HEK293T (cell line): ENCODE measurements at regions not wholly inside any gene's neighbourhood (a gene's known extent, or its start where the extent isn't known, plus 50 kb on each side); places are given as distances from the start of the nearest gene placed in this dataset.

Experiments
- ARNT ChIP-seq: fragments of 450-650 bp; IDR thresholded peaks from 2 replicates; pipeline ENCODE4 v1.6.1; 2017; ENCODE audit warnings: mild to moderate bottlenecking
- BHLHE40 ChIP-seq: fragments of 450-650 bp; IDR thresholded peaks from 2 replicates; pipeline ENCODE4 v1.6.1; 2016; ENCODE audit warnings: mild to moderate bottlenecking, moderate library complexity, borderline replicate concordance
- CTBP1 ChIP-seq: fragments of 450-650 bp; IDR thresholded peaks from 2 replicates; pipeline ENCODE4 v1.6.1; 2016; ENCODE audit warnings: borderline replicate concordance
- FOXA1 ChIP-seq: fragments of 450-650 bp; IDR thresholded peaks from 2 replicates; pipeline ENCODE4 v1.6.1; 2016; ENCODE audit warnings: mild to moderate bottlenecking
- FOXK2 ChIP-seq: fragments of 450-650 bp; IDR thresholded peaks from 2 replicates; pipeline ENCODE4 v1.6.1; 2016; ENCODE audit warnings: mild to moderate bottlenecking
- FOXM1 ChIP-seq: fragments of 450-650 bp; IDR thresholded peaks from 2 replicates; pipeline ENCODE4 v1.6.1; 2017; ENCODE audit warnings: mild to moderate bottlenecking, borderline replicate concordance
- HDGF ChIP-seq: fragments of 450-650 bp; IDR thresholded peaks from 2 replicates; pipeline ENCODE4 v1.6.1; 2017; ENCODE audit warnings: antibody characterized with exemption, borderline replicate concordance
- L3MBTL2 ChIP-seq: fragments of 450-650 bp; conservative IDR thresholded peaks from 2 replicates; pipeline ENCODE4 v1.6.1; 2016; ENCODE audit warnings: mild to moderate bottlenecking
- LEF1 ChIP-seq: fragments of 450-650 bp; IDR thresholded peaks from 2 replicates; pipeline ENCODE4 v1.6.1; 2017; ENCODE audit warnings: mild to moderate bottlenecking, borderline replicate concordance
- SP1 ChIP-seq: fragments of 450-650 bp; IDR thresholded peaks from 2 replicates; pipeline ENCODE4 v1.6.1; 2017
- SUZ12 ChIP-seq: fragments of 450-650 bp; IDR thresholded peaks from 2 replicates; pipeline ENCODE4 v1.6.1; 2016; ENCODE audit warnings: mild to moderate bottlenecking
- TARDBP ChIP-seq: fragments of 450-650 bp; IDR thresholded peaks from 2 replicates; pipeline ENCODE4 v1.6.1; 2016
- TF ChIP-seq, protein P1 (sequence below): fragments of 450-650 bp; IDR thresholded peaks from 2 replicates; pipeline ENCODE4 v1.6.1; 2016

GRCh38 chr4:81330018-81330417 lies 115.0 kb upstream of the PRKG2 start:
- TF ChIP-seq FOXM1: no peak
- TF ChIP-seq CTBP1: no peak
- no peak for TF ChIP-seq SP1
- TF ChIP-seq FOXA1: no peak
- no peak for TF ChIP-seq BHLHE40
- no peak for TF ChIP-seq FOXK2
- TF ChIP-seq HDGF: no peak
- no peak for TF ChIP-seq SUZ12
- TF ChIP-seq TARDBP: no peak
- TF ChIP-seq ARNT: no peak
- TF ChIP-seq, protein P1, sequence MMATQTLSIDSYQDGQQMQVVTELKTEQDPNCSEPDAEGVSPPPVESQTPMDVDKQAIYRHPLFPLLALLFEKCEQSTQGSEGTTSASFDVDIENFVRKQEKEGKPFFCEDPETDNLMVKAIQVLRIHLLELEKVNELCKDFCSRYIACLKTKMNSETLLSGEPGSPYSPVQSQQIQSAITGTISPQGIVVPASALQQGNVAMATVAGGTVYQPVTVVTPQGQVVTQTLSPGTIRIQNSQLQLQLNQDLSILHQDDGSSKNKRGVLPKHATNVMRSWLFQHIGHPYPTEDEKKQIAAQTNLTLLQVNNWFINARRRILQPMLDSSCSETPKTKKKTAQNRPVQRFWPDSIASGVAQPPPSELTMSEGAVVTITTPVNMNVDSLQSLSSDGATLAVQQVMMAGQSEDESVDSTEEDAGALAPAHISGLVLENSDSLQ: no peak
- TF ChIP-seq L3MBTL2: no peak
- TF ChIP-seq LEF1: no peak
